ENCODE measurements at regions not wholly inside any gene's neighbourhood (a gene's known extent, or its start where the extent isn't known, plus 50 kb on each side); places are given as distances from the start of the nearest gene placed in this dataset.
"Not testable (repeated sequence)": the region's sequence is repeated elsewhere in the genome, so short reads cannot be mapped to it uniquely, and the experiment has no call there.

DNA sequence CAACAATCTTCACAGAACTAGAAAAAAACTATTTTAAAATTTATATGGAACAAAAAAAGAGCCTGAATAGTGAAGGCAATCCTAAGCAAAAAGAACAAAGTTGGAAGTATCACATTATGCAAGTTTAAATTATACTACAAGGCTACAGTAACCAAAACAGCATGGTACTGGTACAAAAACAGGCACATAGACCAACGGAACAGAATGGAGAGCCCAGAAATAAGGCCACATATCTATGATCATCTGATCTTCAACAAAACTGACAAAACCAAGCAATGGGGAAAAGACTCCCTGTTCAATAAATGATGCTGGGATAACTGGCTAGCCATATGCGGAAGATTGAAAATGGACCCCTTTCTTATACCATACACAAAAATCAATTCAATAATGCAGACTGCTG, 74.4 kb upstream of the RTN4 start:
- H3K27ac ChIP-seq (ENCODE audit: low read depth, low read length); H3K4me3 ChIP-seq (ENCODE audit: low read depth in 1 of 2, low read length in 2 of 2); H3K9me3 ChIP-seq (ENCODE audit: low read length); H3K9ac ChIP-seq (ENCODE audit: low read length); H3K36me3 ChIP-seq (ENCODE audit: insufficient read depth, low read length); H3K27me3 ChIP-seq (ENCODE audit: control insufficient read depth in 1 of 2, insufficient read depth in 2 of 2, low read length in 2 of 2): not testable (repeated sequence)
- peaks cover 17% of the 10 kb centered on the region for H3K4me1 ChIP-seq (ENCODE audit: insufficient read depth, low read length)

DNA sequence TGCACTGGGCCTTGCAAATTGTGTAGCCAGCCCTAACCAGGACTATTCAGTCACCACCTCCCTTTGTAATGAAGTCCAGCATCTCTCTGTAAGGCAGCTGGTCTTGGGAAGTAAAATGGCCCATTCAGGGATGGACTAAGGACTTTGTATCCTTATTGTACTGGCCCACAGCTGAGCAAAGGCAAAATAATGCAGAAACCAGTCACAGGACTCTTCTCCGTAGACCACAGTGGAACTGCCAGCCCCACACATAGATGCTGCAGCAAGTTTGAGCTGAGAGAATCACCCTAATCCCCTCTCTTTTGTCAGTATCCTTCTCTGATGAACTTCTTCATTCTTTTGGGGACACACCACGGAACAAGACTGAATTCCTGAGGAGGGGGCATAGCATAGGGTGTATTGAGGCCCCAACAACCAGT, 73.6 kb upstream of the RTN4 start:
- no peak overlapping the region for H3K27ac ChIP-seq (ENCODE audit: low read depth, low read length)
- no peaks in the 10 kb centered on the region for H3K36me3 ChIP-seq (ENCODE audit: insufficient read depth, low read length)
- H3K9ac ChIP-seq (ENCODE audit: low read length): no peak overlapping the region
- H3K4me1 ChIP-seq (ENCODE audit: insufficient read depth, low read length): peaks cover 20% of the 10 kb centered on the region
- no peak overlapping the region for H3K4me3 ChIP-seq (ENCODE audit: low read depth in 1 of 2, low read length in 2 of 2)
- H3K9me3 ChIP-seq (ENCODE audit: low read length): no peaks in the 10 kb centered on the region
- H3K27me3 ChIP-seq (ENCODE audit: control insufficient read depth in 1 of 2, insufficient read depth in 2 of 2, low read length in 2 of 2): no peaks in the 10 kb centered on the region

DNA sequence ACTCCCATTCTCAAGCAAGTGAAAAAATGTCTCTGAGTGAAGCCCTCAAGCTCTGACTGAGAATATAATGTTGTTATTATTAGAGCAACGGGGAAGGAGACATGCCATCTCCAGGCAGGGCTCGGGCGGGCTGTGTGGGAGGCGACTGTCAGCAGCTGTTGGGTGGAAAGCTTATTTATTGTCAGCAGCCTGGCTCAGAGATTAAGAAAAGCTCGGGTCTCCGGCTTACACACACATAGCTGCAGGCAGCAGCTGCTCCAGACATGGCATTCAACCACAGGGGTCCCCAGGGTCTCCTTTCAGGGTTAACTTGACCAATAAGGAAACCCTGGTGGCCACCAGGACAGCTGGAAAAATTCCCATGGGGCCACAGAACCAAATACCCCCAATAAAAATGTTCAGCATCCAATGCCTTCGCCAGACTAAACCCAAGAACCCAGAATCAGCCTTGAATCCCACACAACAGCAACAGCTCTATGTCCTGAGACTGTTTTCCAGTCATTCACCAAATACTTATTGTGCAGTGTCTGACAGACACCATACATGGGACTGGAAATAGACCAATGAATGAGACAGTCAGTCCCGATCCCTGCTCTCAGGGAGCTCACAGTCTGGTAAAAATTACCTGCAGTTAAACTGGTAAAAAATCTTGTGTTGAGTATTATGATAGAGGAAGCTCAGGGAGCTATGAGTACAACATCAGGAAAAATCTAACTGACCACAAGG, 70.5 kb upstream of the RTN4 start:
- Histone ChIP-seq H3K4me1 (ENCODE audit: insufficient read depth, low read length) (peaks cover 20% of the 10 kb centered on the region), H3K9me3 (ENCODE audit: low read length) (no peaks in the 10 kb centered on the region), H3K9ac (ENCODE audit: low read length) (no peak overlapping the region), H3K27me3 (ENCODE audit: control insufficient read depth in 1 of 2, insufficient read depth in 2 of 2, low read length in 2 of 2) (no peaks in the 10 kb centered on the region), H3K36me3 (ENCODE audit: insufficient read depth, low read length) (no peaks in the 10 kb centered on the region), H3K27ac (ENCODE audit: low read depth, low read length) (peak overlapping the region; percentile 49), H3K4me3 (ENCODE audit: low read depth in 1 of 2, low read length in 2 of 2) (peak overlapping the region in 1 of 2 donors; percentile 46)

- no peaks in the 10 kb centered on the region for H3K9me3 ChIP-seq (ENCODE audit: low read length)
- H3K27ac ChIP-seq (ENCODE audit: low read depth, low read length): peak overlapping the region; percentile 49
- H3K4me3 ChIP-seq (ENCODE audit: low read depth in 1 of 2, low read length in 2 of 2): peak overlapping the region in 1 of 2 donors; percentile 46
- H3K9ac ChIP-seq (ENCODE audit: low read length): no peak overlapping the region
- H3K36me3 ChIP-seq (ENCODE audit: insufficient read depth, low read length): no peaks in the 10 kb centered on the region
- peaks cover 20% of the 10 kb centered on the region for H3K4me1 ChIP-seq (ENCODE audit: insufficient read depth, low read length)
- H3K27me3 ChIP-seq (ENCODE audit: control insufficient read depth in 1 of 2, insufficient read depth in 2 of 2, low read length in 2 of 2): no peaks in the 10 kb centered on the region
Measured at GRCh38 chr2:55119711-55120487, 69.6 kb upstream of the RTN4 start.

DNA sequence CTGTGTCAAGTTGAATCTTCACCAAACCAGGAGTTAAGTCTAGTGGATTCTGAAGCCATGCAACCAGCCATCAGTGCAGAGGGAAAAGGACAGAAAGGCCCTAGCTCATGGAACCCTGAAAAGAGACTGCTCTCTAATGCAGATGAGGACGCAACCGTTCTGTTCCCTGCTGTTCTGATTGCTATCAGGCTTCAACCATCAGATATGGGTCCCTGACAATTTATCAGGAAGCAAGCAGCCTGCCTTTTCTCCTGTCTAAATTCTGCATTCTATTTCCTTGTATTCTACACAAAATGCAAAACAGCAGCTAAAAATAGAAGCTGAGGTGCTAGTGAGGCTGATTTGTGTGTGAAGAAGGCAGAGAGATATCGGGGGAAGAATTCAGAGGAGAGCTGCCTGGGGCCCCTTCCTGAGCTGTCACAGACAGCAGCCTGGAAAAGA, 68.4 kb upstream of the RTN4 start:
- Histone ChIP-seq H3K4me3 (ENCODE audit: low read depth in 1 of 2, low read length in 2 of 2) (no peak overlapping the region), H3K36me3 (ENCODE audit: insufficient read depth, low read length) (no peaks in the 10 kb centered on the region), H3K27me3 (ENCODE audit: control insufficient read depth in 1 of 2, insufficient read depth in 2 of 2, low read length in 2 of 2) (no peaks in the 10 kb centered on the region), H3K27ac (ENCODE audit: low read depth, low read length) (no peak overlapping the region), H3K9ac (ENCODE audit: low read length) (no peak overlapping the region), H3K9me3 (ENCODE audit: low read length) (no peaks in the 10 kb centered on the region), H3K4me1 (ENCODE audit: insufficient read depth, low read length) (peaks cover 22% of the 10 kb centered on the region)

GRCh38 chr2:55116966-55117365, 66.7 kb upstream of the RTN4 start:
- no peak overlapping the region for H3K9ac ChIP-seq (ENCODE audit: low read length)
- H3K4me1 ChIP-seq (ENCODE audit: insufficient read depth, low read length): peaks cover 39% of the 10 kb centered on the region
- no peaks in the 10 kb centered on the region for H3K9me3 ChIP-seq (ENCODE audit: low read length)
- H3K27ac ChIP-seq (ENCODE audit: low read depth, low read length): no peak overlapping the region
- no peak overlapping the region for H3K4me3 ChIP-seq (ENCODE audit: low read depth in 1 of 2, low read length in 2 of 2)
- no peaks in the 10 kb centered on the region for H3K36me3 ChIP-seq (ENCODE audit: insufficient read depth, low read length)
- no peaks in the 10 kb centered on the region for H3K27me3 ChIP-seq (ENCODE audit: control insufficient read depth in 1 of 2, insufficient read depth in 2 of 2, low read length in 2 of 2)

- H3K9ac ChIP-seq (ENCODE audit: low read length): no peak overlapping the region
- no peaks in the 10 kb centered on the region for H3K9me3 ChIP-seq (ENCODE audit: low read length)
- peaks cover 43% of the 10 kb centered on the region for H3K4me1 ChIP-seq (ENCODE audit: insufficient read depth, low read length)
- H3K36me3 ChIP-seq (ENCODE audit: insufficient read depth, low read length): no peaks in the 10 kb centered on the region
- H3K27me3 ChIP-seq (ENCODE audit: control insufficient read depth in 1 of 2, insufficient read depth in 2 of 2, low read length in 2 of 2): no peaks in the 10 kb centered on the region
- no peak overlapping the region for H3K27ac ChIP-seq (ENCODE audit: low read depth, low read length)
- H3K4me3 ChIP-seq (ENCODE audit: low read depth in 1 of 2, low read length in 2 of 2): no peak overlapping the region
Measured at GRCh38 chr2:55116598-55116964, 66.3 kb upstream of the RTN4 start.

DNA sequence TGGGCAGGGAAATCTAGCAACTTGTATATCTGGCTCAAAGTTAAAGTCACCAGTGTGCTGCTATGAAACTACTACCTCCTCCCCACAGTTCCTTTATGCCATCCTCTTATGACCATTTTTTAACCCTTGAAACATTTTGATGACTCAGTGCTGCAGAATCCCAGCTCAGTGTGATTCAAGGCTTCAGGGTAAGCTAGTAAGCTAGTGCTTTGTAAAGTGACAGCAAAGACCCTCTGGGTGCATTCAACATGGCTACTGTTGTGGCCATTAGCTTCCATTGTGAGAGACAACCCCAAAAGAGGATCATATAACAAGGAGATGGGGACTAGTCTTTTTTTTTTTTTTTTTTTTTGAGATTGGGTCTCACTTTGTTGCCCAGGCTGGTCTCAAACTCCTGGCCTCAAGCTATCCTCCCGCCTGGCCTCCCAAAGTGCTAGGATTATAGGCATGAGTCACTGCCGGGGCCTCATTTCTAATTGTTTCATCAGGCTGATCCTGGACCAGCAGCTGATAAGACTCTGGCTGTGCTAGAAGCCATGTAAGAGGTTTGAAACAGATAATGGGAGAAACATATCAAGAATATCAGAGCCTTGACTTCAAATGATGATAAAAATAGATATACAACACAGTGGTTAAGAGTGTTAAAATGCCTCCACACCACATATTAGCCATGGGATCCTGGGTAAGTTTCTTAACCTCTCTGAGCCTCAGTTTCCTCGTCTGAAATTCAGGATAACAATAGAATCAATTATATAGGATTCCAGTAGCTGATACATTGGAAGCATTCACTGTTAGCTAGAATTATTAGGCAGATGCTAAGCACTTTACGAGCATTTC, 65.7 kb upstream of the RTN4 start:
- Histone ChIP-seq H3K27ac (ENCODE audit: low read depth, low read length) (no peak overlapping the region), H3K4me1 (ENCODE audit: insufficient read depth, low read length) (peaks cover 45% of the 10 kb centered on the region), H3K4me3 (ENCODE audit: low read depth in 1 of 2, low read length in 2 of 2) (no peak overlapping the region), H3K9me3 (ENCODE audit: low read length) (no peaks in the 10 kb centered on the region), H3K36me3 (ENCODE audit: insufficient read depth, low read length) (no peaks in the 10 kb centered on the region), H3K9ac (ENCODE audit: low read length) (no peak overlapping the region), H3K27me3 (ENCODE audit: control insufficient read depth in 1 of 2, insufficient read depth in 2 of 2, low read length in 2 of 2) (no peaks in the 10 kb centered on the region)

DNA sequence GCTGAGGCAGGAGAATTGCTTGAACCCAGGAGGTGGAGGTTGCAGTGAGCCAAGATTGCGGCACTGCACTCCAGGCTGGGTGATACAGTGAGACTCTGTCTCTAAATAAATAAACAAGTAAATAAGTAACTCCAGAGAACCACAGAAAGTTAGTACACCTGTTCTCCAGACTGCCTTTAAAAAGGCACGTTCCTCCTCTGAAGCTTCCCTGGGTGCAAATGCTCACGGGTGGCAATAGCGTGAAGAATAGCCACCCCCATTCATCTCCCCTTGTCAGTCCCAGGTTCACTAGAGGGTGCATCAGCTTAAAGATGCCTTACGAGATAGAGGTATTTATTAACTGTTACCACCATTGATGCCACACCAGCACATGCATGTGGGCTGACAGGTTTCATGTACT, 64.3 kb upstream of the RTN4 start:
- no peaks in the 10 kb centered on the region for H3K27me3 ChIP-seq (ENCODE audit: control insufficient read depth in 1 of 2, insufficient read depth in 2 of 2, low read length in 2 of 2)
- H3K9ac ChIP-seq (ENCODE audit: low read length): no peak overlapping the region
- H3K36me3 ChIP-seq (ENCODE audit: insufficient read depth, low read length): no peaks in the 10 kb centered on the region
- no peak overlapping the region for H3K4me3 ChIP-seq (ENCODE audit: low read depth in 1 of 2, low read length in 2 of 2)
- H3K4me1 ChIP-seq (ENCODE audit: insufficient read depth, low read length): peaks cover 35% of the 10 kb centered on the region
- H3K27ac ChIP-seq (ENCODE audit: low read depth, low read length): no peak overlapping the region
- no peaks in the 10 kb centered on the region for H3K9me3 ChIP-seq (ENCODE audit: low read length)

DNA sequence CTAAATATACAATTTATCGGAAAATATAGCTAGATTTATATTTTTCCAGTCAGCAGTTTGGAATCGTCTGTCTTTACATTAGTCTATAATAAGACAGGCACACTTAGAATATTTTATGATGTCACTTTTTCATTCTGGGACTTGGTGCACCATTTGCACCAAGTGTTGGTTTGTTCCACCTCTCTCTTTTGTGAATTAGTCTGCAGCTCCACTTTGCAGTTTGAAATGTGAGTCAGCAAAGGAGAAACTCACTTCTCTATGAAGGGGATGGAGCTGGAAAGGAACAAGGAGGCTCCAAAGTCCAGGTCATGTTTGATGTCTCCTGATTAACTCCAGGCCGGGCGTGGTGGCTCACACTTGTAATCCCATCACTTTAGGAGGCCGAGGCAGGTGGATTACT, 63.8 kb upstream of the RTN4 start:
- no peaks in the 10 kb centered on the region for H3K27me3 ChIP-seq (ENCODE audit: control insufficient read depth in 1 of 2, insufficient read depth in 2 of 2, low read length in 2 of 2)
- no peak overlapping the region for H3K27ac ChIP-seq (ENCODE audit: low read depth, low read length)
- no peaks in the 10 kb centered on the region for H3K9me3 ChIP-seq (ENCODE audit: low read length)
- H3K4me3 ChIP-seq (ENCODE audit: low read depth in 1 of 2, low read length in 2 of 2): no peak overlapping the region
- no peaks in the 10 kb centered on the region for H3K36me3 ChIP-seq (ENCODE audit: insufficient read depth, low read length)
- peaks cover 38% of the 10 kb centered on the region for H3K4me1 ChIP-seq (ENCODE audit: insufficient read depth, low read length)
- no peak overlapping the region for H3K9ac ChIP-seq (ENCODE audit: low read length)

DNA sequence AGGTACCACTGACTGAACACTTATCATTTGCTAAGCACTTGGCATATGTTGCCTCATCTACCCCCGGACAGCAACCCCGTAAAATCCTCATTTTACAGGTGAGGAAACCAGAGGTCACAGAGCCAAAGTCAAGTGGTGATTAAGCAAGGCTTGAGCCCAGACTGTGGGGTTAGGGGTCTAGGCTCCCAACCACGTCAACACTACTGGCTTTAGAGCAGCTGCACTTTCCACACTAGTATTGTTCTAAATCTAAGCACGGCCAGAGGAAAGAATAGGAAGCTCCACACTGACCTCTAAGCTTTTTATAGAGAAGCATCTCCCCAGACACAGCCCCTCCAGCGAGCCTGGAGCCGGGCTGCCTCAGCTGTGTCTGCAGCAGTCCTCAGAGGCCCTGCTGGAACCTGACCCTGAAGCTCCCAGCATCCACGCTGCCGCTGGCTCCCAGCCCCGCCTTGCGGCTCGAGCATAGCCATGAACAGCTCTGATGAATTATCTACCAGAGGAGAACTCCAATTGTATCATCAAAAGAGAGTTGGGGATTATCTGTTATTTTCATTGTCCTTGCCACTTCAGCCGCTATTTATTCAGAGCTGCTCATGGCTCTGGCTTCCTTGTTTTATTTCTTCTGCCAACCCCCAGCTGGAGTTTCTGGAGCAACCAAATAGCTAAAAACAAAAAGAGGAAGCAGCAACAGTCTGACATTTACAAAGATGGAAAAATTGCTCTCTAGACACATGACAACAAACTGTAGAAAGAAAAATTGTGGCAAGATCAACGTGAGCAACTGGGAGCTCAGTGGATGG, 62.2 kb upstream of the RTN4 start:
- Histone ChIP-seq H3K4me3 (ENCODE audit: low read depth in 1 of 2, low read length in 2 of 2) (peak overlapping the region in 1 of 2 donors; percentile 7), H3K27ac (ENCODE audit: low read depth, low read length) (peak overlapping the region; percentile 96), H3K9me3 (ENCODE audit: low read length) (no peaks in the 10 kb centered on the region), H3K4me1 (ENCODE audit: insufficient read depth, low read length) (peaks cover 55% of the 10 kb centered on the region), H3K9ac (ENCODE audit: low read length) (peak overlapping the region; percentile 41), H3K27me3 (ENCODE audit: control insufficient read depth in 1 of 2, insufficient read depth in 2 of 2, low read length in 2 of 2) (no peaks in the 10 kb centered on the region), H3K36me3 (ENCODE audit: insufficient read depth, low read length) (no peaks in the 10 kb centered on the region)
